IPS DF 4.7 (cell line): ENCODE measurements at regions not wholly inside any gene's neighbourhood (a gene's known extent, or its start where the extent isn't known, plus 50 kb on each side); places are given as distances from the start of the nearest gene placed in this dataset.

Source experiments
- DNase-seq: peaks from one replicate; pipeline ENCODE4 v3.0.0-alpha.2; 2013; ENCODE audit warnings: low spot score; ENCODE audit errors: extremely low read depth

DNA sequence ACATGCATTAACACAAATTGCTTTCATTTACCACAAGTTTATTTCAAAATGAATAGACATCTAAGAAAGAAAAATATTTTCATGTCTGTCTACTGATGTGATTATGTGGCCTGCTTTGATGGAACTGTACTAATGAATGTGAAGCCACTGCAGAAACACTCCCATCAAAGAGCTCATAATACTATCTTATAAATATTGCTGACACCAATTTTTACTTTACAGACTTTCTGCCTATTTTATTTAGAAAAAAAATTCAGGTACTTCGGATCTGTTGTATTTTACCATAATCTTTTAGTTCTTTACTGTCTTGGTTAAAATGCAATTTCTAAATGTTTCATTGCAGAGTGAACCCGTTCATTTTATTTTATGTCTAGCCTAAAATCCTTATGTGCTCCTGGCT is 281.9 kb downstream of the ICE1 start:
- DNase-seq, result no peak

DNA sequence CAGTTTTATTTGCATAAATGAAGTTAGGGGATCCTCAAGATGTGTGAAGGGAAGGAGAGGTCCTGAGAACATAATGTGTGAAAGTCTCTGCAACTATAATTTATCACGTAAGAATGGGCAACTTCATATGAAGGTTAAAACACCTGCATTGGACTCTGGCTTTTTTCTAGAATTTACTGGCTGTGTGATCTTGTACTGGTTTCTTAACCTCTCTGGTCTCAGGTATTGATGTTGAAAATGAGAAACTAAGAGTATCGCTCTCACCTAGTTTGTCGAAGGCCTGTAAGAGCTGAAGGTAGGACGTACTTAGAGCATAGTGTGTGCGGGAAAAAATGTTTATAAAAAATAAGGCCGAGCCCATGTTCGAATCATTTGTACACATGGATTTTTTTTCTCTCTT is 280.5 kb downstream of the ICE1 start:
- no peak for DNase-seq

DNA sequence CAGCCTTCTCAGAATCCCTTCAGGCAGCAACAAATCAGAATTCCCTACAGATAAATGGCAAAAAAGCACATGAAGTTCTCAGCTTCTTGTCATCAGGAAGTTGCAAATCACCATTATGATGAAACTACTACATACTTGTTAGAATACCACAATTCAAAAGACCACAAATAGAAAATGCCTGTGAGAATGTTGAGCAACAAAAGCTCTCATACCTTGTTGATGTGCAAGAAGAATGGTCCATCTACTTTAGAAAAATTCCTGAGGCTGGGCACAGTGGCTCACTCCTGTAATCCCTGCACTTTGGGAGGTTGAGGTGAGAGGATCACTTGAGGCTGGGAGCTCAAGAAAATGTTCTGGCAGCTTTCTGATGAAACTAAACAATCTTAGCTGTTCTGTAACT is 278.1 kb downstream of the ICE1 start:
- DNase-seq, result no peak

- DNase-seq, result no peak
Measured at GRCh38 chr5:5699062-5699461, 276.6 kb downstream of the ICE1 start.

- DNase-seq, result no peak
Measured at GRCh38 chr5:5695266-5695665, 272.8 kb downstream of the ICE1 start.

GRCh38 chr5:5688925-5689310 is 266.4 kb downstream of the ICE1 start:
- no peak for DNase-seq

DNA sequence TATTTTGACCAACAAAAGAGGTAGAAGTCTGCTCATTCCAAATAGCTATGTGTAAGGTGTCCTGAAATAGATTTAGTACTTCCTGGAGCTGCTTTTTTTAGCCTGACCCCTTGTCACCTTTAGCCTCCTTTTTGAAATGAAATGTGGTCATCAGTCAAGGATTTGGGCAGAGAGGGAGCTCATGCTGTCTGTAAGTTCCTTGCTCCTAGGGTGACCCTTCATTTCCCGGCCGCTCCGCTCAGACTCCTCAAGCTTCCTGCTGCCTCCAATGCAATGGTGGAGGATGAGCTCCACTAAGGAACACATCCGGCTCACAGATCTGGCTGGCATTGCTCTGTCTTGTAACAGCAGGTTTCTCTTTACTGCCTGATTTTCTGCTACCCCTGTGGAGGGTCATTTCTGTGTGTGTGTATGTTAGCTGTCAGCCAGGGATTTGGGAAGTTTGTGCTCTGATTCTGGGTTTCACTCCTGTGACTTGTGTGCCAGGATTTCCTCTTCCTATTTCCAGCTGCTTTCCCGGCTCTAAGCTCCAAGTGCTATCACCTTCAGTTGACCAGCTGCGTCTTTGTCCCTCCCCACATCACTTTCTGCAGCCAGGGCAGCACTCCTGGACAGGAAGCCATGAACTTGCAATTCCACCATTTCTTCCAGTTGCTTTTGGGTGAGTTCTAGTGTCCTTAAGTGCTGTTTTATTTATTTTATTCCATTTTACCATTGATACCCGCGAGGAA is 265.9 kb downstream of the ICE1 start:
- no peak for DNase-seq

- DNase-seq, result no peak
Measured at GRCh38 chr5:5687113-5687512, 264.6 kb downstream of the ICE1 start.

- no peak for DNase-seq
Measured at GRCh38 chr5:5686356-5686755, 263.9 kb downstream of the ICE1 start.

DNA sequence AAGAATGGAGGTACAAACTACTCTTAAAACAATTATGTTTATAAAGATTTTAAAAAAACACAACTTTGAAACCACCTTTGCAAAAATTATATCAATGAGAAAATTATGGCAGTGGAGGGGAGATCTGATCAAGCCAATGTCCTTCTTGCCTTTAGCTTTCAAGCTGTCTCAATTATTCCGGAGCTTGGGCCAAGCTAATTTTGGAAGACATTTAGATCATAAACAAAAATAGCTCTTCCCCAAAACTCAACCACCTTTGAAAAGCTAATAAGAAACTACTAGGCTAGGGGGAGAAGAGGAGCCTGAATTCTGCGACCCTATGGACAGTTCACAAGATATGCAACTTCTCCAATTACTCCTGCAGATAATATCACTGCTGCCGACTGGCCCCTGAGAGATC is 263.3 kb downstream of the ICE1 start:
- no peak for DNase-seq

GRCh38 chr5:5683174-5683573 is 260.7 kb downstream of the ICE1 start:
- no peak for DNase-seq

GRCh38 chr5:5678909-5679308 is 256.4 kb downstream of the ICE1 start:
- no peak for DNase-seq

DNA sequence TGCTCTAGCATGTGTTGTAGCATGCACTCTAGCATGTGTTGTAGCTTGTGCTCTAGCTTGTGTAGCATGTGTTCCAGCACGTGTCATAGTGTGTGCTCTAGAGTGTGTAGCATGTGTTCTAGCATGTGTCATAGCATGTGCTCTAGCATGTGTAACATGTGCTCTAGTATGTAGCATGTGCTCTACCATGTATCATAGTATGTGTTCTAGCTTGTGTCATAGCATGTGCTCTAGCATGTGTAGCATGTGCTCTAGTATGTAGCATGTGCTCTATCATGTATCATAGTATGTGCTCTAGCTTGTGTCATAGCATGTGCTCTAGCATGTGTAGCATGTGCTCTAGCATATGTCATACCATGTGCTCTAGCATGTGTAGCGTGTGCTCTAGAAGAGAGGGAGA is 255.3 kb downstream of the ICE1 start:
- DNase-seq, result no peak

- no peak for DNase-seq
Measured at GRCh38 chr5:5676218-5676617, 253.7 kb downstream of the ICE1 start.

DNA sequence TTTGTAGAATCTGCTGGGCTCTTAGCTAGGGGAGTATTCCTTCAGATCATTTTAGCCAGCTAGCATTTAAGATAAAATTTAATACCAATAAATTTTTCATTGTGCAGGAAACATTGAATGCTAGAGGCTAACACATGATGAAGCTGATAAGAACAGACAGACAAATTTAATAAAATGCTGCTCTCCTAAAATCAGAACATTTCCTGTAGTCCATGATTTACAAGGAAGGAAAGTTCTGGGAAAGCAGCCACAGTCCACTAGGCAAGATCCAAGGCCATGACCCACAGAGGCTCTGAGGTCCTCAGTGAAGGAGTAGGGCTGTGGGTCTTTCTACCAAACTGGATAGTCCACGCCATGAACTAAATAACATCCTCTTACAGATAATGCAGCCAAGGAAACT is 253.0 kb downstream of the ICE1 start:
- DNase-seq, result no peak

GRCh38 chr5:5671823-5672222 is 249.3 kb downstream of the ICE1 start:
- no peak for DNase-seq

DNA sequence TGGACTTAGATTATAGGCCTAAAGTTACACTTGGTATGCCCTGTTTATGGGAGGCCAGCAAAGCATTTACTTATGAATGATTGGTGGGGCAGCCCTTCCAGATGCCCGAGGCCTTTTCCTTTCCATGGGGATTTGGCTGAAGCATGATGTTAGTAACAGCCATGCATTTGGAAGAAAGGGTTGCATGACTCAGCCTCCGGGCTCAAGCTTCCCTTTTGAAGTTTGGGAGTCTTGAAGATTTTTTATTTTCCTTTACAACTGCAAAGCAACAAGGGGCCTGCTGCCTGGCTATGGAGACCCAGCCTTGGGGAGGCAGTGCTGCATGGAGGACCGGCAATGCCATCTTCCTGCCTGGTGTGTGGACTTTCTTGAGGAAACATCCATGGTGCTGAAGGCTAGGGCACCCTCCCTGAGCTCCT is 244.7 kb downstream of the ICE1 start:
- DNase-seq, result no peak

DNA sequence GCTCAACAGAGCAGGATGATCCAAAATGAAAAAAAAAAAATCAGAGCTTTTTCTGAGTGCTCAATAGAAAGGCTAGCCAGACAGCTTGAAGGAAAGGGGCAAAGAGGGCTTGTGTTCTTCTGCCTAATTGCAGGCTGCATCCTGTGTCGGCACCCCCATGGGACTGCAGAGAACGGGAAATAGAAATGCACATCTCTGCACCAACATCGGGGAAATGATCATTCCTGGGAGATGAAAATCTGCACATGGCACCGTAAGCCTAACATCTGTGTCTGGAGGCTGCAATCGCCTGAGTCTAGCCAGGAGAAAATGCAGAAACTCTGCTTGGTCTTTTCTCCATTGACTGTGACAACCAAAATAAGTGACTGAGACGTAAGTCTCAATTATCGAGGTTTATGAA is 243.9 kb downstream of the ICE1 start:
- DNase-seq, result no peak

GRCh38 chr5:5666076-5666365 is 243.5 kb downstream of the ICE1 start:
- DNase-seq, result no peak

GRCh38 chr5:5665225-5666075 is 243.0 kb downstream of the ICE1 start:
- no peak for DNase-seq

- no peak for DNase-seq
Measured at GRCh38 chr5:5658889-5659465, 236.5 kb downstream of the ICE1 start.

DNA sequence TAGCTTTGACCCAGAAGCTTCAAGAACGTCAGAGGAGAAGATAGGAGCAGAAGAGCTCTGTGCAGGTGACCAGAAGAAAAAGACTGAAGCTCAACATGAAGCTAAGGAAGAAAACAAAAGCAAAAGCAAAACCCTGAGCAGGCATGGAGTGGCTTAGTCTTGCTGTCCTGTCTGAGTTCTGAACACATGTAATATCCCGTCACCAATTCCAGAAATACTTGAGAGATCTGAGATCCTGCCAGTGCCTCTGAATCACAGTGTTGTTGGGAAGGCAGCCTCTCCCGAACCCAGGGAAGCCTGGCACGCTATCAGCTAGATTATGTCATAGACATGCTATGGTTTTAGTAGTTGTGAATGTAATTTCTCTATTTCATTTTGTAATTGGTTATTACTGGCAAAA is 235.7 kb downstream of the ICE1 start:
- no peak for DNase-seq

DNA sequence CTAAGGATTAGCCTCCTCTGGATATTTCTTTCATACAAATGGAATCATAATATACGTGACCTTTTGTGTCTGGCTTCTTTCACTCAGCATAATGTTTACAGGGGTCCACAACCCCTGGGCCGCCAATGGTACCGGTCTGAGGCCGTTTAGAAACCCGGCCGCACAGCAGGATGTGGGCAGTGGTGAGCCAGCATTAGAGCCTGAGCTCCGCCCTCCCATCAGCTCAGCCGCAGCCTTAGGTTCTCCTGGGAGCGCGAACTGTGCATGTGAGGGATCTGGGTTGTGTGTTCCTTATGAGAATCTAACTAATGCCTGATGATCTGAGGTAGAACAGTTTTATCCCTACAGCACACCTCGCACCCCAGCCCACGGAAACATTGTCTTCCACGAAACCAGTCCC is 229.7 kb downstream of the ICE1 start:
- DNase-seq, result no peak
